Activated naive CD4-positive, alpha-beta T cell treated with anti-CD3 and anti-CD28 coated beads, Interleukin-2, amount 50 U/mL, for 24 hours (primary cell): ENCODE measurements at regions not wholly inside any gene's neighbourhood (a gene's known extent, or its start where the extent isn't known, plus 50 kb on each side); places are given as distances from the start of the nearest gene placed in this dataset.

Experiments used
- H3K27ac Mint-ChIP-seq: one replicate; pipeline ENCODE4 v1.8.0; 2021; ENCODE audit warnings: mild to moderate bottlenecking, mixed read lengths
- H3K27me3 Mint-ChIP-seq: one replicate; pipeline ENCODE4 v1.8.0; 2021; ENCODE audit warnings: mixed read lengths
- H3K36me3 Mint-ChIP-seq: one replicate; pipeline ENCODE4 v1.8.0; 2021; ENCODE audit warnings: mixed read lengths
- H3K4me1 Mint-ChIP-seq: one replicate; pipeline ENCODE4 v1.8.0; 2021; ENCODE audit warnings: mixed read lengths
- H3K4me3 Mint-ChIP-seq: one replicate; pipeline ENCODE4 v1.8.0; 2021; ENCODE audit warnings: mild to moderate bottlenecking, mixed read lengths
- H3K9me3 Mint-ChIP-seq: one replicate; pipeline ENCODE4 v1.8.0; 2021; ENCODE audit warnings: mixed read lengths

DNA sequence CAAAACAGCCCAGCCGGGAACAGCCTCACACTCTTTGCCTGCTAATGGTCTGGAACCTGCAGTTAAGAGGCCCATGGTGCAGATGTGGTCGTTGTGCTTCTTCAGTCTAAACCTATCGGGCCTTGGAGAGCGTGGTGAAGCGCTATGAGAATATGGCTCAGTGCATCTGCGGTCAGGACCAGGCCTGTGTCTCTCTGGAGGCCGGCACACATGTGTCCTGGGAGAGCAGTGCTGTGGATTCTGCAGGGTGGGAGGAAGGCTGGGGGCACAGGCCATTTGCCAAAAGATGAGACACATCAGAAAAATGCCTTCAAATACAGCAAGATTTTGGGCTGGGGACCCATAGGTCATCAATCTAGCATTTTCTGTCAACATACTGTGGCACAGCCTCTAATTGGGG lies 231.5 kb upstream of the GLI3 start:
- Mint-ChIP-seq H3K36me3 (no peaks in the 10 kb centered on the region), H3K4me1 (peaks cover 4% of the 10 kb centered on the region), H3K9me3 (peaks cover 11% of the 10 kb centered on the region), H3K27ac (no peak overlapping the region), H3K27me3 (no peaks in the 10 kb centered on the region), H3K4me3 (no peak overlapping the region)

GRCh38 chr7:42461537-42461936 lies 224.5 kb upstream of the GLI3 start:
- Mint-ChIP-seq H3K27me3 (peaks cover 2% of the 10 kb centered on the region), H3K4me1 (no peaks in the 10 kb centered on the region), H3K36me3 (no peaks in the 10 kb centered on the region), H3K4me3 (no peak overlapping the region), H3K27ac (no peak overlapping the region), H3K9me3 (peaks cover 10% of the 10 kb centered on the region)

DNA sequence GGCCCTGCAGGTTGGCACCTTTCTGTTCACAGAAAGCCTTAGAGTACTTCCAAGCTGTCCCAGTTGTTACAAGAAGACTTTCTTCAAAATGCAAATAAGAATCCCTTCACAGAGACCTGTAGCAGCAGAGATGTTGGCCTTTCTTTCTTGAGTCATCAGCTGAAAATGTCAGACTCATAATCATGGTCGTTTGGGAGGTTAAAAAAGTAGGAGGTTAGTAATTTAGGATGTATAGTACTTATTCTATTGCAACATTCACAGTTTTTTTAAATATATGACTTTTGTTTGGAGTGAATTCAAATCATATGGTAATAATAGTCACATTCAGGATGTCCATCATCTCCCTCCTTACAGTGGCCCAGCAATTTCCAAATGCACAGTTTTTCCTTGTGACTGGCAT lies 223.9 kb upstream of the GLI3 start:
- Mint-ChIP-seq H3K27ac (no peak overlapping the region), H3K4me3 (no peak overlapping the region), H3K4me1 (no peaks in the 10 kb centered on the region), H3K9me3 (peaks cover 5% of the 10 kb centered on the region), H3K36me3 (no peaks in the 10 kb centered on the region), H3K27me3 (peaks cover 2% of the 10 kb centered on the region)

- no peak overlapping the region for H3K4me3 Mint-ChIP-seq
- no peak overlapping the region for H3K27ac Mint-ChIP-seq
- H3K9me3 Mint-ChIP-seq: peaks cover 5% of the 10 kb centered on the region
- no peaks in the 10 kb centered on the region for H3K36me3 Mint-ChIP-seq
- H3K27me3 Mint-ChIP-seq: peaks cover 2% of the 10 kb centered on the region
- no peaks in the 10 kb centered on the region for H3K4me1 Mint-ChIP-seq
These were observed 223.1 kb upstream of the GLI3 start for GRCh38 chr7:42460148-42460547.

DNA sequence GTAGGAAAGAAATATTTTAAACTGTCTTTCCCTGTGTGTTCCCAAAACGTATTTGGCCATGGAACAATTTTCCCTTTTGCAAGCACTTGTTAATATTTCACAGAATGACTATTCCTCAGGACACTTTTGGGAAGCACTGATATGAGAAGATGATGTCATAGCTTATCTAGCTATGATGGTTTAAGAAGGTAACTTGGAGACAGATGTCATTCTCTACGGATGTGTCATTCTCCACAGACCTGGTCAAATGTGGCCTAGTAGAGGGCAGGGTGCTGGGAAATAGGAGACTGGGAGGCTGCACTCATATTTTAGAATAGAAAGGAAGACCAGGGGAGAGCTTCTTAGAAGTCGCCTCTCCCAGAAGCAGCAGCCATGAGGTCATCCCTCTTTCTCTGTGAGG lies 220.7 kb upstream of the GLI3 start:
- no peaks in the 10 kb centered on the region for H3K9me3 Mint-ChIP-seq
- no peaks in the 10 kb centered on the region for H3K27me3 Mint-ChIP-seq
- no peak overlapping the region for H3K4me3 Mint-ChIP-seq
- H3K27ac Mint-ChIP-seq: no peak overlapping the region
- H3K4me1 Mint-ChIP-seq: no peaks in the 10 kb centered on the region
- H3K36me3 Mint-ChIP-seq: no peaks in the 10 kb centered on the region

- Mint-ChIP-seq H3K27me3 (peaks cover 2% of the 10 kb centered on the region), H3K27ac (no peak overlapping the region), H3K36me3 (no peaks in the 10 kb centered on the region), H3K9me3 (no peaks in the 10 kb centered on the region), H3K4me1 (no peaks in the 10 kb centered on the region), H3K4me3 (no peak overlapping the region)
These were observed 219.8 kb upstream of the GLI3 start for GRCh38 chr7:42456756-42457276.

- Mint-ChIP-seq H3K36me3 (no peaks in the 10 kb centered on the region), H3K4me1 (no peaks in the 10 kb centered on the region), H3K4me3 (no peak overlapping the region), H3K27ac (no peak overlapping the region), H3K27me3 (peaks cover 2% of the 10 kb centered on the region), H3K9me3 (no peaks in the 10 kb centered on the region)
These were observed 219.3 kb upstream of the GLI3 start for GRCh38 chr7:42456267-42456666.

- no peak overlapping the region for H3K4me3 Mint-ChIP-seq
These were observed 216.9 kb upstream of the GLI3 start for GRCh38 chr7:42453931-42454361.

GRCh38 chr7:42452356-42452755 lies 215.3 kb upstream of the GLI3 start:
- no peak overlapping the region for H3K4me3 Mint-ChIP-seq
- no peaks in the 10 kb centered on the region for H3K36me3 Mint-ChIP-seq
- no peak overlapping the region for H3K27ac Mint-ChIP-seq
- H3K4me1 Mint-ChIP-seq: no peaks in the 10 kb centered on the region
- peaks cover 3% of the 10 kb centered on the region for H3K27me3 Mint-ChIP-seq
- peaks cover 11% of the 10 kb centered on the region for H3K9me3 Mint-ChIP-seq

More at GRCh38 chr7:42453931-42454361, 216.9 kb upstream of the GLI3 start:
- no peaks in the 10 kb centered on the region for H3K4me1 Mint-ChIP-seq
- peaks cover 3% of the 10 kb centered on the region for H3K27me3 Mint-ChIP-seq
- peaks cover 11% of the 10 kb centered on the region for H3K9me3 Mint-ChIP-seq
- no peak overlapping the region for H3K27ac Mint-ChIP-seq
- no peaks in the 10 kb centered on the region for H3K36me3 Mint-ChIP-seq

GRCh38 chr7:42449431-42449830 lies 212.4 kb upstream of the GLI3 start:
- Mint-ChIP-seq H3K9me3 (peaks cover 11% of the 10 kb centered on the region), H3K4me3 (no peak overlapping the region), H3K36me3 (no peaks in the 10 kb centered on the region), H3K27ac (no peak overlapping the region), H3K4me1 (no peaks in the 10 kb centered on the region), H3K27me3 (peaks cover 3% of the 10 kb centered on the region)

GRCh38 chr7:42448901-42449300 lies 211.9 kb upstream of the GLI3 start:
- Mint-ChIP-seq H3K36me3 (no peaks in the 10 kb centered on the region), H3K9me3 (peaks cover 11% of the 10 kb centered on the region), H3K27ac (no peak overlapping the region), H3K4me1 (no peaks in the 10 kb centered on the region), H3K27me3 (peaks cover 3% of the 10 kb centered on the region), H3K4me3 (no peak overlapping the region)

GRCh38 chr7:42445691-42446090 lies 208.7 kb upstream of the GLI3 start:
- H3K27ac Mint-ChIP-seq: no peak overlapping the region
- peaks cover 11% of the 10 kb centered on the region for H3K9me3 Mint-ChIP-seq
- no peaks in the 10 kb centered on the region for H3K36me3 Mint-ChIP-seq
- H3K4me3 Mint-ChIP-seq: no peak overlapping the region
- peaks cover 2% of the 10 kb centered on the region for H3K27me3 Mint-ChIP-seq
- H3K4me1 Mint-ChIP-seq: no peaks in the 10 kb centered on the region

DNA sequence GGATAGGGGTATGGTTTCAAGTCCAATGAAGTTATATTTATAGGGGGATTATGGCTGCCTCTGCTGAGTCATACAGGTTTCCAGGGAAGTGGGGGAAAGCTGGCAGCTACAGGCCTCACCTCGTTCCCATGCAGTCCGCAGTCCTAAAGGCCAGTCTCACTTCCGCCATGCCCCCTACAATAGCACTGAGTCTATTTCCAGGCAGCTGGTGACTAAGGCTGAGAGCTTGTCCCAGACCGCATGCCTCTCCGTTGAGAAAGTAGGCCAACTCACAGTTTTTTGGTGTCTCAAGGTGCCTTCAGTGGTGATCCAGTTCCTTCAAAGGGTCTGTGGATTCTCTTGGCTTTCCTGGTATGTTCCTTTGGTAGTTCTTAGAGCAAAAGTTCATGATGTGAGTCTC lies 203.9 kb upstream of the GLI3 start:
- H3K27me3 Mint-ChIP-seq: no peaks in the 10 kb centered on the region
- peaks cover 16% of the 10 kb centered on the region for H3K9me3 Mint-ChIP-seq
- H3K36me3 Mint-ChIP-seq: no peaks in the 10 kb centered on the region
- H3K4me1 Mint-ChIP-seq: no peaks in the 10 kb centered on the region
- no peak overlapping the region for H3K27ac Mint-ChIP-seq
- H3K4me3 Mint-ChIP-seq: no peak overlapping the region

- Mint-ChIP-seq H3K9me3 (peaks cover 1% of the 10 kb centered on the region), H3K27ac (no peak overlapping the region), H3K4me3 (no peak overlapping the region), H3K4me1 (no peaks in the 10 kb centered on the region), H3K36me3 (no peaks in the 10 kb centered on the region), H3K27me3 (no peaks in the 10 kb centered on the region)
These were observed 195.6 kb upstream of the GLI3 start for GRCh38 chr7:42432644-42433043.

GRCh38 chr7:42431873-42432272 lies 194.9 kb upstream of the GLI3 start:
- Mint-ChIP-seq H3K36me3 (no peaks in the 10 kb centered on the region), H3K4me1 (no peaks in the 10 kb centered on the region), H3K27me3 (no peaks in the 10 kb centered on the region), H3K4me3 (no peak overlapping the region), H3K9me3 (no peaks in the 10 kb centered on the region), H3K27ac (no peak overlapping the region)

DNA sequence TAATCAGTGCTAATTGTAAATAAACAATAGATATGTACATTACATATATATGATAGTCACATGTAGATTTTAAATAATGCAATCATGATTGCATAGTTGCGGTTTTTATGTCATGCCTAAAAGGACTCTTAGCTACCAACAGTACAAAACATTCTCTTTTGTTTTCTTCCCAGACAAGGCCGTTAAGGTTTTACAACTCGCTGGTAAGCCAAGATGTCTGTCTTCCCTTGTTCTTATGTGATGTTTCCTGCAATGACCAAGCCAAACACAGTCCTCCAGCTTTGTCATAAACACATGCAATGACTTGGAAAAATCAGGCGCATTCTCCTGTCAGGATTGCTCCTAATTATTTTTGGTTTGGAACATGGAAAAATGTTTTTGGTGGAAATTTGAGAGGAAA lies 192.3 kb upstream of the GLI3 start:
- no peaks in the 10 kb centered on the region for H3K27me3 Mint-ChIP-seq
- no peaks in the 10 kb centered on the region for H3K36me3 Mint-ChIP-seq
- H3K4me1 Mint-ChIP-seq: no peaks in the 10 kb centered on the region
- no peak overlapping the region for H3K4me3 Mint-ChIP-seq
- no peaks in the 10 kb centered on the region for H3K9me3 Mint-ChIP-seq
- H3K27ac Mint-ChIP-seq: no peak overlapping the region

DNA sequence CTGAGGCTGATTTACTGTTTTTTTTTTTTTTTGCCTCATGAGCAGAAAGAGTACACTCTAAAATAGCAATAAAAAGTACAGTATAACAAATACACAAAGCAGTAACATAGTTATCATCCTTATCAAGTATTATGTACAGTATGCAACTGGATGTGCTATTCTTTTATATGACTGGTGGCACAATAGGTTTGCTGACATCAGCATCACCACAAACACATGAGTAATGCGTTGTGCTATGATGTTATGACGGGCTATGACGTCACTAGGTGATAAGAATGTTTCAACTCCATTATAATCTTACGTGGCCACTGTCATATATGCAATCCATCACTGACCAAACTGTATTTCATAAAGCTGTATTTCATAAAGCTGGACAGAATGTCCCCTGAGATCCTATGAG lies 189.2 kb upstream of the GLI3 start:
- H3K36me3 Mint-ChIP-seq: no peaks in the 10 kb centered on the region
- H3K27me3 Mint-ChIP-seq: no peaks in the 10 kb centered on the region
- no peaks in the 10 kb centered on the region for H3K4me1 Mint-ChIP-seq
- no peak overlapping the region for H3K4me3 Mint-ChIP-seq
- no peaks in the 10 kb centered on the region for H3K9me3 Mint-ChIP-seq
- no peak overlapping the region for H3K27ac Mint-ChIP-seq
